ENCODE measurements at regions not wholly inside any gene's neighbourhood (a gene's known extent, or its start where the extent isn't known, plus 50 kb on each side); places are given as distances from the start of the nearest gene placed in this dataset.

GRCh38 chr6:120681204-120681603 lies 653.1 kb downstream of the TBC1D32 start:
- H3K27ac Mint-ChIP-seq = no peak overlapping the region
- Histone ChIP-seq H2BK120ac (ENCODE audit: low read depth, low read length, poor library complexity, severe bottlenecking) (no peak overlapping the region), H4K20me1 (ENCODE audit: control insufficient read depth, insufficient read depth, insufficient read length) (no peaks in the 10 kb centered on the region), H4K5ac (ENCODE audit: insufficient read length, low read depth, low read length) (no peak overlapping the region), H3K4ac (ENCODE audit: low read depth, low read length) (no peak overlapping the region), H3K27me3 (ENCODE audit: insufficient read depth, low read length) (no peaks in the 10 kb centered on the region), H3K23ac (ENCODE audit: insufficient read length, low read depth, low read length) (no peak overlapping the region), H3K18ac (ENCODE audit: insufficient read length, low read depth, low read length) (no peak overlapping the region), H3K9me3 (ENCODE audit: control insufficient read depth, low read depth, low read length) (no peaks in the 10 kb centered on the region), H2BK20ac (ENCODE audit: low read depth, low read length, poor library complexity, severe bottlenecking) (no peak overlapping the region), H2BK5ac (ENCODE audit: insufficient read length, low read length) (no peak overlapping the region), H2AFZ (ENCODE audit: low read length) (no peak overlapping the region), H3K14ac (ENCODE audit: insufficient read depth, low read length) (no peak overlapping the region), H3K9ac (ENCODE audit: extremely low read depth, insufficient read length, low read length) (no peak overlapping the region), H3K27ac (ENCODE audit: insufficient read length, low read depth, low read length) (no peak overlapping the region), H3K4me2 (ENCODE audit: insufficient read depth, insufficient read length, low read length) (no peak overlapping the region), H3K4me1 (ENCODE audit: insufficient read depth, low read length) (no peaks in the 10 kb centered on the region), H2BK15ac (ENCODE audit: low read depth, low read length) (no peak overlapping the region), H3K79me2 (ENCODE audit: insufficient read depth, low read length) (no peaks in the 10 kb centered on the region), H3K23me2 (ENCODE audit: insufficient read length, low read depth, low read length, poor library complexity, severe bottlenecking) (no peaks in the 10 kb centered on the region), H3K79me1 (ENCODE audit: insufficient read depth, low read depth, low read length, poor library complexity, severe bottlenecking) (no peaks in the 10 kb centered on the region), H3K56ac (ENCODE audit: insufficient read length, low read depth, low read length) (no peak overlapping the region), H4K8ac (replicated peaks; ENCODE audit: insufficient read length, low read depth, low read length) (no peak overlapping the region), H4K91ac (ENCODE audit: insufficient read length, low read depth, low read length) (no peak overlapping the region), H2BK12ac (ENCODE audit: insufficient read length, low read depth, low read length) (no peak overlapping the region), H3T11ph (ENCODE audit: low read length) (no peak overlapping the region), H2AK5ac (ENCODE audit: insufficient read length, low read length) (no peak overlapping the region)
- no peaks in the 10 kb centered on the region for H3K4me1 Mint-ChIP-seq
- no peaks in the 10 kb centered on the region for H3K27me3 Mint-ChIP-seq (ENCODE audit: low read depth)
- H3K9me3 Mint-ChIP-seq = no peaks in the 10 kb centered on the region
- WGBS (ENCODE audit: extremely low coverage, insufficient read length, low lambda C conversion rate) = no CpG with 5 or more reads among the region's 2 CpGs
- TF ChIP-seq CTCF (conservative IDR thresholded peaks at IDR 0.05) = no peak
- no peaks in the 10 kb centered on the region for H3K36me3 Mint-ChIP-seq (ENCODE audit: insufficient read depth in 1 of 3, low read depth in 3 of 3)
- no peak for DNase-seq
- no peak overlapping the region for H3K4me3 Mint-ChIP-seq

Data from H9 (cell line).